GM21737 (cell line): ENCODE measurements at regions not wholly inside any gene's neighbourhood (a gene's known extent, or its start where the extent isn't known, plus 50 kb on each side); places are given as distances from the start of the nearest gene placed in this dataset.
"Not testable (repeated sequence)": the region's sequence is repeated elsewhere in the genome, so short reads cannot be mapped to it uniquely, and the experiment has no call there.

ENCODE experiments used
- ATAC-seq: cut with Tn5 transposase; IDR thresholded peaks from one replicate; pipeline ENCODE4 v1.9.1; 2021; ENCODE audit warnings: mild to moderate bottlenecking, moderate library complexity; ENCODE audit not compliant: unreplicated experiment

DNA sequence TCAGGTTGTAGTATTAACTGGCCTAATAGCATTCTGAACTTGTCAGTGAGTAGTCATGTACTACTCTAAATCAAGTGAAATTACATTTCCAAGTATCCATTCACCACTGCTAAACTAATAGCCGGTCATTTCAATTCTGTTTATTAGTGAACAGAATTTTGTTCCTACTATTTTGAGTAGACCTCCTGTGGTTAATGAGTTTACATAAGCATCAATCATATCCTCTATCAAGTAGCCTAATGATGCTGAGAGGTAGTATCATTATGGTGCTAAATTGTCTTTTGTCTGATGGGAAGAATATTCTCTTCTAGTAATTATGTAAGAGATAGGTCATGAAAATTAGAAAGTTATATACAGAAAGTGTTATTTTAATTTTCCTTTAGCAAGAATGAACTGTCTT is 602.8 kb downstream of the KCNT2 start:
- no peak for ATAC-seq

GRCh38 chr1:196004388-196004787 is 603.9 kb downstream of the KCNT2 start:
- ATAC-seq = not testable (repeated sequence)

- no peak for ATAC-seq
Observed at GRCh38 chr1:196002906-196003305, 605.3 kb downstream of the KCNT2 start.

DNA sequence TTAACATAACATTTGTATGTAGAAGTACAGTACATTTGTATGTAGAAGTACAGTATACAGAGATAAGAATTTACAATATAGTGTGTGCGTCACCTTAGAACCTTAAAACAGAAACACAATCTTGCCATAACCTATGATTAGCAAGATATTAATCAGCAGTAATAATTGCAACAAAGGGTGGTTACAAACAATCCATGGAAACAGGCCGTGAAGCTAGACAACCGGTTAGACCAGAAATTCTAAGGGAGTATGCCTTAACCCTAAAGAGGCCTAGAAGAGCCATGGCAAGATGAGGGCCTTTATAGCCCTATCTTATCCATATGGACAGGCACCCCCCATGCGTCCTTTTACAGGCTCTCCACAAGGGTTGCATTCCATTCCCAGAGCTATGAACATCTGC is 605.9 kb downstream of the KCNT2 start:
- not testable (repeated sequence) for ATAC-seq

- no peak for ATAC-seq
Observed at GRCh38 chr1:196001188-196001587, 607.1 kb downstream of the KCNT2 start.

DNA sequence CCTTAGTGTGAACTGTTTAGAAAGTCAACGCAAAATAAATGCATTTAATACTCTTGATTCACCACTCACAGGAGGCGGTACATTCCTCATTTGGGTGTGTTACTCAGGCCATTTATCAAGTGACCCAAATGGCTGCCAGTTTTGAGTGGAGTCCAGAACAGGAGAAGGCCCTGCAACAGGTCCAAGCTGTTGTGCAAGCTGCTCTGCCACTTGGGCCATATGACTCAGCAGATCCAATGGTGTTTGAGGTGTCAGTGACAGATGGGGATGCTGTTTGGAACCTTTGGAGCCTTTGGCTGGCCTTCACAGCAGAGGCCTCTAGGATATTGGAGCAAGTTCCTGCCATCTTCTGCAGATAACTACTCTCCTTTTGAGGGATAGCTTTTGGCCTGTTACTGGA is 609.2 kb downstream of the KCNT2 start:
- no peak for ATAC-seq

DNA sequence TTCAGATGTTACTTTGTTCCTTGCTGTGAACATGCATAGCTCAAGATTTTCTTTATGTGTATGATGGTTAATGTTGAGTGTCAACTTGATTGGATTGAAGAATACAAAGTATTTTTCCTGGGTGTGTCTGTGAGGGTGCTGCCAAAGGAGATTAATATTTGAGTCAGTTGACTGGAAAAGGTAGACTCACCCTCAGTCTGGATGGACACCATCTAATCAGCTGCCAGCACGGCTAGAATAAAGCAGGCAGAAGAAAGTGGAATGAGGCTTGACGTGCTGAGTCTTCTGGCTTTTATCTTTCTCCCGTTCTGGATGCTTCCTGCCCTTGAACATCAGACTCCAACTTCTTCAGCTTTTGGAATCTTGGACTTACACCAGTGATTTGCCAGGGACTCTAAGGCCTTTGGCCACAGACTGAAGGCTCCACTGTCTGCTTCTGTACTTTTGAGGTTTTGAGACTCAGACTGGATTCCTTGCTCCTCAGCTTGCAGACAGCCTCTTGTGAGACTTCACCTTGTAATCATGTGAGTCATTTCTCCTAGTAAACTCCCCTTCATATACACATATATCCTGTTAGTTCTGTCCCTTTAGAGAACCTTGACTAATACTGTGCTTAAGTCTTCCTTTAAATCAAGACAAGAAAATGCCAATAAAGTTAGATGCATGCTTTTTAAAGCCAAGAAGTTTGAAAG is 626.6 kb downstream of the KCNT2 start:
- ATAC-seq = no peak

DNA sequence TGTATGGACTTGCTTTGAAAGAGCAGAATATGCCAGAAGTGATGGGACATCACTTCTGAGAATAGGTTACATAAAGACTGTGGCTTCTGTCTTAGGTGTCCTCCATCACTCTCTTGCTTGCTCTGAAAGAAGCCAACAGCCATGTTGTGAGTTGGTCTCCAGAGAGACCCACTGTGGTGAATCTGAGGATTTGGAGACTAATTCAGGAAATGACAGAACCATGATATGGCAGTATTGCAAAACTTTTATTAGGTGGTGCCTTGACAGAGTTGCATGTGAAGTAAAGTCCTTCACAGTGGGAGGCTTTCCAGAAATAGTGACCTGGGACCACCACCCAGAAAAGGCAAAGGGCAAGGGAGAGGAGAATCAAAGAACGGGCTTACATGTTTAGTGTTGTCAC is 628.6 kb downstream of the KCNT2 start:
- ATAC-seq = no peak

- no peak for ATAC-seq
Observed at GRCh38 chr1:195973311-195973904, 634.8 kb downstream of the KCNT2 start.

GRCh38 chr1:195971589-195971988 is 636.7 kb downstream of the KCNT2 start:
- no peak for ATAC-seq

- no peak for ATAC-seq
Observed at GRCh38 chr1:195970209-195970608, 638.0 kb downstream of the KCNT2 start.

DNA sequence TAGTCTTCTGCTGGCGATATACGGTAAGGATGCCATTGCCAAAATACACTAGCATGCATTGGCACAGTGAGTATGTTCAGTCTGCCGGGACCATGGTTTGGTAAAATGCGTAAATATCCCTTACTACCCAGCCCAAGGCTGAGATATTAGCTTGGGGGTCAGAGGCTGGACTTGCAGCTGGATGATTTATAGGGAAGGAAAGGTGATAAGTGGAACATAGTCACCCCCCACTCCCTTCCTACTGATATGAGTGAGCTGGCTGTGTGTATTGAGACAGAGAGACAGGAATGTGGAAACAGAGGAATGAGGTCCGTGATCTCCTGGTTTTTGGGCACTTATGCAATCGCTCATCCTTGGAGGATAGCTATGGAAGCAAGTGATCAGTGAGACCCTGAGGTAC is 642.8 kb downstream of the KCNT2 start:
- no peak for ATAC-seq

GRCh38 chr1:195965036-195965435 is 643.2 kb downstream of the KCNT2 start:
- no peak for ATAC-seq

GRCh38 chr1:195964516-195964915 is 643.7 kb downstream of the KCNT2 start:
- ATAC-seq = no peak

DNA sequence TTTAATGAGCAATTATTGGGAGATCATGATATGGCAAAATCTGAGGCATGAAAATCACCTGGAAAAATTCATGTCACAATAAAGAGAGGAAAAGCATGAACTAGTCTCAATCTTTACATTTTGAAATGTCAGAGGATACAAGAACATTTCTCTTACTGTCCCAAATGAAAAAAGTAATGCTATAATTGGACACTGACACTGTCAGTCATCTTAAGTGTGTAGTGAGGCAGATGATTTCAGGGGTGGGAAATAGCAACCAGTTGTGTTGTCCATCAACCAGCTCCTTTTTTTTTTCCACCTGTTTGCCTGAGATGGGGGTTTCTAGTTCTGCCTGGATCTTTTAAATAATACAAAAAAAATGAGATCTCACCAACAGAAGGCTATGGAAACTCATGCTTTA is 646.2 kb downstream of the KCNT2 start:
- ATAC-seq = no peak

DNA sequence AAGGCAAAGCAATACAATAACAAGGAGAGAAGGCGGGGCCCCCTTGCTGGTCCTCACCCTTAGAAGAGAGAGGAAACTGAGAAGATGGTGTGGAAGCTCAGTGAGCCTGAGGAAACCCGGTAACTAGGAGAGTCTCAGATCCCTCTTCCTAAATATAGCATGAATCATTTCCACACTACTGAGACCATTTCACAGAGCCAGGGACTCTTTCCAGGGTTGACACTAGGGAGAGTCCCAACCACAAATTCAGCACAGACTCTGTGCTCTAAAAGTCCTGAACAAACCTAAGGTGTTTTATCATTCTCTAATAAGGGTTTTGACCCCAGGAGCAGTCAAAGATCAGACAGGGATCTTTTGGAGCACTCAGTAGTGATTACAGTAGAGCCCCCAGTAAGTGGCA is 647.7 kb downstream of the KCNT2 start:
- no peak for ATAC-seq

DNA sequence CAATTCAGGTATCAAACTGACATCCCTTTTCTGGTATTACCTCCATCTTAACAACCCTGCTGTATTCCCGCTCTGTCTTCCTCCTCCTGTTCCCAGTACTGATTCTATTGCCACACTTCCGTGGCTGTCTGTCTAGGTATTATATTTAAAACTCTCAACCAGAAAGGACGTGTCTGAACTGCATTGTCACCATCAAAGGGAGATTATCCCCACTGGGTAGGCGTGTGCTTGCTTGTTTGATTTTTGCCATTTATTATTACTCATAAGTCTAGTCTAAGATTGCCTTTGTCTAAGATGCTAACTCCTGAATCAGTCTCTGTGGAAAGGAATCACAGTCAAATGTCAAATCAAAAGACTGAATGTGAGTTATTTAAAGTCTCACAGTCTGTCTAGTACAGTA is 650.1 kb downstream of the KCNT2 start:
- ATAC-seq = no peak

GRCh38 chr1:195956845-195957244 is 651.4 kb downstream of the KCNT2 start:
- no peak for ATAC-seq

DNA sequence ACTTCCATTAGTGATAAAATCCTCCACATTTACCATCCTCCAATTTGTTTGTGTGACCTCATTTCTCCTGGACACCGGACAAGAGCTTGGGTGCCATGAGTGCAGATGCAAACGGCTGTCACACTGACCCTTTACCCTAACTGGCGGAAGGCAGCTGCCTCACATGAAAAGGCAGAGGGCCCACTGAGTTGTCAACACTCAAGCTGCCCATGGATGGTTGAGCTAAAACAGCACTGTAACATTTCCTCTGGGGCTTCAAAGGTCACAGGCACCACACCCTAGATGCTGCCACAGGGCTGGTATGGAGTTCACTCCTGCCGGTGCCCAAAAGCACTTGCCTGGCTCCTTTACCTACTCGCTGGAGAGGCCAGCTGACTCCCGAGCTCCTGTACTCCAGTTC is 653.4 kb downstream of the KCNT2 start:
- ATAC-seq = no peak

- ATAC-seq = no peak
Observed at GRCh38 chr1:195951313-195951712, 656.9 kb downstream of the KCNT2 start.

GRCh38 chr1:195948123-195948895 is 659.9 kb downstream of the KCNT2 start:
- ATAC-seq = no peak

DNA sequence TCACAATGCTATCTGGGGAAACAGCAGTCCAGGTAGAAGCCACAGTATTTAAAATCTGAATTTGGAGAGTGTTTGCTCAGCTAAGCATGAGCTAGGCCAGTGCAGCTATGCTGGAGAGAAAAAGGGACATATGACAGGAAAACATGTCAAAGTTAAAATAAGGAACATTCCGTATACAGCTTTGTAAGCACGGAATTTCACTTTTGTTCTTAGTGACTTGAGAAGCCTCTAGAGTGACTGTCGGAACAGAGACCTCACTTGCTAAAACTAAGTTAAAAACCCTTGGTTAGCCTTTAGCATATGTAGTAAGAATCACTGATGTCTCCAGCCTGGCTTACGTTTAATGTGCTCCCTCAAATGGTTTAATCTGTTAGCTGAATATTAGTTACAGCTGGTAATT is 661.7 kb downstream of the KCNT2 start:
- no peak for ATAC-seq
